ENCODE measurements at regions not wholly inside any gene's neighbourhood (a gene's known extent, or its start where the extent isn't known, plus 50 kb on each side); places are given as distances from the start of the nearest gene placed in this dataset.
"Not testable (repeated sequence)": the region's sequence is repeated elsewhere in the genome, so short reads cannot be mapped to it uniquely, and the experiment has no call there.

- in situ Hi-C loops (cut with MboI; ENCODE audit: low sequenced_read_pairs) = no loop called here
Observed at GRCh38 chr1:55448261-55448660, 233.1 kb upstream of the USP24 start.

GRCh38 chr1:55447488-55447887 lies 232.3 kb upstream of the USP24 start:
- in situ Hi-C loops (cut with MboI; ENCODE audit: low sequenced_read_pairs) = no loop called here

DNA sequence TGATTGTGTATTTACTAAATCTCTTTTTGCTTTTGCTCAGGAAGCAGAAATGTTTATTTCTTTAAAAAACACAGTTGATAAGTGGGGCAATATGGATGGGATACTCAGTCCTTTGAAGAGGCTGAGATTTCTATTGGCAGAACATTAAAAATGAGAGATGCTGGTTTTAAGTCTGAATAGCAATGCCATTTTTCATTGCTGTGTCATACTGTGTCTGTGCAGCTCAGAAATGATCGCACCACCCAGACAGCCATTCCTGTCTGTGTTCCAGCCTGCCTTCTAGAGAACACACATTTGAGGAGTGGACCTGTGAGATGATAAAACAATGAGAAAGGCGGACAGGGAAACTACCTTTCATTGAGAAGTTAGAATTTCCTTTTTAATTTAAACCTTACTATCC lies 231.2 kb upstream of the USP24 start:
- in situ Hi-C loops (cut with MboI; ENCODE audit: low sequenced_read_pairs) = no loop called here

GRCh38 chr1:55445416-55445815 lies 230.3 kb upstream of the USP24 start:
- in situ Hi-C loops (cut with MboI; ENCODE audit: low sequenced_read_pairs) = no loop called here

- in situ Hi-C loops (cut with MboI; ENCODE audit: low sequenced_read_pairs) = no loop called here
Observed at GRCh38 chr1:55444667-55445066, 229.5 kb upstream of the USP24 start.

- in situ Hi-C loops (cut with MboI; ENCODE audit: low sequenced_read_pairs) = no loop called here
Observed at GRCh38 chr1:55443175-55443915, 228.2 kb upstream of the USP24 start.

DNA sequence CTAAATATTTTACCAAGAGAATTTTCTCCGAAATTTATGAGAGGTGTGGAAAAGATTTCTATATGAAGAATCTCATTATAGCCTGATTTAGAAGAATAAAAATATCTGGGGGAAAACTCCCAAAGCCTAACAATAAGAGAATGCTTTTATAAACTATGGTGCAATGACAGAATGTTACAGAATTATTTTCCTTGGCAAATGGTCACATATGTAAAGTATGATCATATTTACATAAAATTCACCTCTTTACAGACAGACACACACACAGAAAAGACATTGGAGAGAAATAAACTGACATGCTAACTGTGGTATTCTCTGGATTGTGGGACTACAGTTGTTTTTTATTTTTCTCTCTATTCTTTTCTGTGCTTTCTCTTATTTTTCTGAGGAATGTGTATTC lies 226.3 kb upstream of the USP24 start:
- in situ Hi-C loops (cut with MboI; ENCODE audit: low sequenced_read_pairs) = no loop called here

DNA sequence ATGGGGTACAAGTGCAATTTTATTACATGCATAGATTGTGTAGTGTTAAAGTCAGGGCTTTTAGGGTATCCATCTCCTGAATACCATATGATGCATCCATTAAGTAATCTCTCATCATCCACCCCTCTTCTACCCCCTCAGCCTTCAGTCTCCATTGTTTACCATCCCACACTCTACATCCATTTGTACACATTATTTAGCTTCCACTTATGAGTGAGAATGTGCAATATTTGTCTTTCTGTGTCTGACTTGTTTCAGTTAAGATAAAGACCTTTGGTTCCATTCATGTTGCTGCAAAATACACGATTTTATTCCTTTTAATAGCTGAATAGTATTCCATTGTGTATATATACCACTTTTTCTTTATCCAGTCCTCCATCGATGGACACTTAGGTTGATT lies 222.5 kb upstream of the USP24 start:
- in situ Hi-C loops (cut with MboI; ENCODE audit: low sequenced_read_pairs) = no loop called here

DNA sequence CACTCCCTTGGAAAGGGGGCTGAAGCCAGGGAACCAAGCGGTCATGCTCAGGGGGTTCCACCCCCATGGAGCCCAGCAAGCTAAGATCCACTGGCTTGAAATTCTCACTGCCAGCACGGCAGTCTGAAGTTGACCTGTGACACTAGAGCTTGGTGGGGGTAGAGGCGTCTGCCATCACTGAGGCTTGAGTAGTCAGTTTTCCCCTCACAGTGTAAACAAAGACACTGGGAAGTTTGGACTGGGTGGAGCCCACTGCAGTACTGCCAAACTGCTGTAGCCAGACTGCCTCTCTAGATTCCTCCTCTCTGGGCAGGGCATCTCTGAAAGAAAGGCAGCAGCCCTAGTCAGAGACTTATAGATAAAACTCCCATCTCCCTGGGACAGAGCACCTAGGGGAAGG lies 215.6 kb upstream of the USP24 start:
- in situ Hi-C loops (cut with MboI; ENCODE audit: low sequenced_read_pairs) = not testable (repeated sequence)

DNA sequence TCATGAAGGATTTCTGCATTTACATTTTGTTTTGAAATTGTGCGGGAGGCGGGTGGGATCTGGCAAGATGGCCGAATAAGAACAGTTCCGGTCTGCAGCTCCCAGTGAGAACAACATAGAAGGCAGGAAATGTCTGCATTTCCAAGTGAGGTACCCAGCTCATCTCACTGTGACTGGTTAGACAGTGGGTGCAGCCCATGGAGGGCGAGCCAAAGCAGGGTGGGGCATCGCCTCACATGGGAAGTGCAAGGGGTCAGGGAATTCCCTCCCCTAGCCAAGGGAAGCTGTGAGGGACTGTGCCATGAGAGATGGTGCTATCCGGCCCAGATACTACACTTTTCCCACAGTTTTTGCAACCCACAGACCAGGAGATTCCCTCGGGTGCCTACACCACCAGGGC lies 215.0 kb upstream of the USP24 start:
- in situ Hi-C loops (cut with MboI; ENCODE audit: low sequenced_read_pairs) = not testable (repeated sequence)

DNA sequence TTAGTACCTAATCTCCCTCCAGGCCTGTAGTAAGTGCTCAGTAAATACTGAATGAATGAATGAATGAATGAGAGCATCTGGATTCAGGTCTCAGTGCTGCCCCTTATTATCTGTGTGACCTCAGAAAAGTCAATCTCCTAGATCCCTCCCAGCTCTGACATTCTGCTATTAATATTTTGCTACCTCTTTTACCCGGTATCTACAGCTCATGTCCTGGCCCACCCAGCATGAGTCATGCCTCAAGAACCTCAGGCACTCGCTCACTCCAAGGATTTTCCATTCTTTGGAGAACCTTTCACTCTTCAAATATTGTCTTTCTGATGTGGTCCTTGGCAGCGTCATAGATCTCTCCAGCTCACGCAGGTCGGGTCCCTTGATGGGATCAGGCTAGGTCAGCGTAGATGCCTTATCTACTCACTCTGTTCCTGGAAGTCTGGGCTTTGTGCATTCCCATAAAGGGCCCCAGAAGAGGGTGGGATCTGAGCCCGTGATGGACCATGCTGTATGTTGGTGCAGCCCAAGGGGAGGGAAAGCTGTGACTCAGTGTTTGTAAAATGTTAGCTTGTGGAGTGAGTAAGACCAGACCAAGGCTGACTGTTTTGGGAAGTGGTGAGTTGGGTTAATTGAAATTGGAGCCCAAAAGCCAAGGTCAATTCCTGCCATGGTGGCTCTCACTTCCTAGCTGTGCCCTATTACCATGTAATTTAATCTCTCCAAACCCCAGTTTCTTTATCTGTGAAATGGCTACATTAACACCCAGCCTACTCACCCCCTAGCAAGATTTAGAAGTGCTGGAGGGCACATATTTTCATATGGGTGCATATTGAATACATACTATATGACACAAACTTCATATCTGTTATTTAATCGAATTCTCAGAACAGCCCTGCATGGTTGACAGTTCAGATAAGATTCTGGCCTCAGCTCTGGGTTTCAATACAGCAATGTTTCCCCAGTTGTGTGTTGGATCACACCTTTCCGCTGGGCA lies 214.1 kb upstream of the USP24 start:
- in situ Hi-C loops (cut with MboI; ENCODE audit: low sequenced_read_pairs) = no loop called here

- in situ Hi-C loops (cut with MboI; ENCODE audit: low sequenced_read_pairs) = no loop called here
Observed at GRCh38 chr1:55428231-55428630, 213.1 kb upstream of the USP24 start.

- in situ Hi-C loops (cut with MboI; ENCODE audit: low sequenced_read_pairs) = no loop called here
Observed at GRCh38 chr1:55427606-55428005, 212.4 kb upstream of the USP24 start.

DNA sequence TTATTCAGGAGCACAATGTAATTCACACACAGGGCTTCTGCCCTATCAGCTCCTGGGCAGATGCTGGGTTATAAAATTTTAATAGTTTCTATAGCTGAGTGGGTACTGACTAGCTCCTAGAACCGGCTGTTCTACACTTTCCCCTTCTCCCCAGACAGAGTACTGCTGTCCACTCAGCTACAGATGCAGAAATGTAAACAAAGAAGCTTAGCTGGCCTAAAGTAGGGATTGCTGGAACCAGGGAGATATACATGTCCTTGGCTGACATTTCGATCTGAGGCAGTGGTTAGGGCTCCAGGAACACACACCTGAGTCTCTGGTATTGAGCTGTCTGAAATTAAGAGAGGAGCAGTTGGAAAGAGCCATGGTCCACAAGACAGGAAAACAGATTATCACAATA lies 211.5 kb upstream of the USP24 start:
- in situ Hi-C loops (cut with MboI; ENCODE audit: low sequenced_read_pairs) = no loop called here

DNA sequence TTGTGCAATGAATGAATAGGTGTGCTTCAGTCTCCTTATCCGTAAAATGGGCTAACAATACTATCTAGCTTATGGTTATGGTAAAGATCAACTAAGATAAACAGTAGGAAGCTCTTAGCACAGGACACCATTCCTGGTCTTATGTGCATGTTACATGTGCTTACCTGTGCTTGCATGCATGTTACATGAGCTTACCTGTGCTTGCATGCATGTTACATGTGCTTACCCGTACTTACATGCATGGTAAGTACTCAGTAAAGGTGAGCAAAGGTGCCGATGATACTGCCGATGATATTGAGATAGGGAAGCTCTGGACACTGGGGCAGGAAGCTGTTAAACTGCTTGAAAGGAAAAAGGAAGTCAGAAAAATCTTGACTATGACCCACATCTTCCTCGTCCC lies 211.0 kb upstream of the USP24 start:
- in situ Hi-C loops (cut with MboI; ENCODE audit: low sequenced_read_pairs) = no loop called here

GRCh38 chr1:55425310-55425930 lies 210.3 kb upstream of the USP24 start:
- in situ Hi-C loops (cut with MboI; ENCODE audit: low sequenced_read_pairs) = no loop called here

DNA sequence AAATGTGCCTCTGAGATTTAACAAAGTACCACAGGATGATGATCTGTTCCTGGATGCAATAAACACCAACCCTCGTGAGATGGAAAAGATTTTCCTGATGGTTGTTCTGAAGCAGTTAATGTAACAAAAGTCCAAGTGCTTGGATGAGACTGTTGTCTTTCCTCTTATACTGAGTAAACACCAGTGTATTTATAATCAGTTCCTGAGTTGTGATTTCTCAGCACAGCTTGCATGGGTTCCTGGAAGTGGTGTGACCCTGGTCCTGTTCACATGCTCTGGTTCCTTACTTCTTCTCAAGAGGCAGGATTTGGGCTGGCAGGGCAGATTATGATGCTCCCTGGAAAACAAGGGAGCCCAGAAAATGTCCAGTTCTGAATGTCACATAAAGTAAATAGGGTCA lies 208.2 kb upstream of the USP24 start:
- in situ Hi-C loops (cut with MboI; ENCODE audit: low sequenced_read_pairs) = no loop called here

DNA sequence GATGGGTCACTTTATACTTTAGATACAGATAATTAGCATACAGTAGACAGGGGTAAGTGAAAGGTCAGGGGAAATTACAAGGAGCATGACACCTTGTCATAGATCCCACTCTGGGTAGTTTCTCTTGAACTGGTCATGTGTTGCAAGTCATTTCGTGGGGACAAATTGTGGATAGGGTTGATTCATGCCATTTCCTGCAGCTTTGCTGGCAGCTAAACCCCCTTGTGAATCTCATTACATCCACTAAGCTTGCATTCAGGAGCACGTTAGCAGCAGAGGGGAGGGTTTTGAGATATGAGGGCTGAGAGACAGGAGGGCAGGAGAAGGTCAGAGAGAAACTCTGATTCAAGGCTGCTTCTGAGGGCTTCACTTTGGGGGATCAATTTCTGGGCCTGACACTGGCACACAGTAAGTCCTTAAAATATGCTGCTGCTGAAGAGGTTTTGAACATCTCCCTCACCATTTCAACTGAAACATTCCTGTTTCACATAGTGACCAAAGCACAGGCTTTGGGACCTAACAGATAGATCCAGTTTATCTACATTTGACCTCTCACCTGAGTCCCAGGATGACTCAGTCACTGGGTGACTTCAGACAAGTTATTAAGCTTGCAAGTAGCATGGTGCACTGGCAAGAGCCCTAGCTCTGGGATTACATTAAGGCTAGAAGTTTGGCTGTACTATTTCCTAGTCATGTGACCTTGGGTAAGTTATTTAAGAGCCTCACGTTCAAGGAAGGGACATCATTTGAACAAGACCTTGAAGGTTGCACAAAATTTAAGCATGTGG lies 206.0 kb upstream of the USP24 start:
- in situ Hi-C loops (cut with MboI; ENCODE audit: low sequenced_read_pairs) = no loop called here

GRCh38 chr1:55420026-55420425 lies 204.9 kb upstream of the USP24 start:
- in situ Hi-C loops (cut with MboI; ENCODE audit: low sequenced_read_pairs) = no loop called here

DNA sequence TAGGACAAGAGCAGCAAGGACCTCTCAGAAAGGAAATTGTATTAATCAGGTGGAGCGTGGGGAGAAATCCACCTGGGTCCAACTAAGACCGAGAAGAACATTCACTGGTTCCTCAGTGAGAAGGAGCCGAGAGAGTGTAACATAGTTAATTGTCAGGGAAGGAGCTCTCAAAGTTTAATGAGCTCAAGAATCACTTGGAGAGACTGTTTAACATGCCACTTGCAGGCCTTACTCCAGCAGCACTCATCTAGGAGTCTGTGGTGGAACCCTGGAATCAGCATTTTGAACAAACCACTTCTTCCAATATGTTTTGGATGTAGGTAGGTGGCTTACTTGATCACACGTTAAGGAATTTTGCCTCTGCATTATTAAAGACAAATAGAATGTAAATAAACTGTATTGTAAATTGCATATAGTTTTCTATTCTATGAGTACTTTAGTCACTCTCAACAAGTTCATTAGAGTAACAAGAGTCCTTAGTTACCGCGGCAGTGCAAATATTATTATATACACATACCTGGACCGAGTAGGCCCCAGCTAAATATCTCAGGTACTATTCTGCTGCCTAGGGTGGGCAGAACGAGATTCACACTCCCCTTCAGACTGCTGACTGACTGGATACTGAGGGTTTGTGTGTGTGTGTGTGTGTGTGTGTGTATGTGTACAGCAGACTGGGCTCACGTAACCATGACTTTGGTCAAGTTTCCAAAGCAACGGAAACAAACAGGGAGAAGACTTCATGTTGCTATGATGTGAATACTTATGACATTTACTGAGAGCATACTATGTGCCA lies 203.2 kb upstream of the USP24 start:
- in situ Hi-C loops (cut with MboI; ENCODE audit: low sequenced_read_pairs) = no loop called here
